Activated CD4-positive, alpha-beta T cell treated with anti-CD3 and anti-CD28 coated beads, Interleukin-2, amount 10 ng/mL, durations not matched to agents 7 days and 5 days (primary cell): ENCODE measurements at regions not wholly inside any gene's neighbourhood (a gene's known extent, or its start where the extent isn't known, plus 50 kb on each side); places are given as distances from the start of the nearest gene placed in this dataset.

ENCODE experiments used
- CTCF ChIA-PET: fragments of 350-600 bp; sonication (Branson Sonifier 250); formaldehyde crosslinking; loops from one replicate; lab custom pipeline; 2021; ENCODE audit warnings: antibody characterized with exemption; lab: Charles Lee
- POLR2A ChIA-PET: fragments of 350-600 bp; sonication (Branson Sonifier 250); formaldehyde crosslinking; loops from one replicate; lab custom pipeline; 2021; ENCODE audit warnings: antibody characterized with exemption; lab: Charles Lee
- DNase-seq: peaks from one replicate; pipeline ENCODE4 v3.0.0-alpha.2; 2020
- H3K27ac Mint-ChIP-seq: one replicate; pipeline ENCODE4 v1.8.0; 2021; ENCODE audit warnings: mild to moderate bottlenecking, moderate library complexity, mixed read lengths
- H3K27me3 Mint-ChIP-seq: one replicate; pipeline ENCODE4 v1.8.0; 2021; ENCODE audit warnings: mixed read lengths
- H3K36me3 Mint-ChIP-seq: one replicate; pipeline ENCODE4 v1.8.0; 2021; ENCODE audit warnings: low read depth, mixed read lengths
- H3K4me1 Mint-ChIP-seq: one replicate; pipeline ENCODE4 v1.8.0; 2021; ENCODE audit warnings: mixed read lengths
- H3K4me3 Mint-ChIP-seq: one replicate; pipeline ENCODE4 v1.8.0; 2021; ENCODE audit warnings: mild to moderate bottlenecking, moderate library complexity, mixed read lengths
- H3K9me3 Mint-ChIP-seq: one replicate; pipeline ENCODE4 v1.8.0; 2021; ENCODE audit warnings: mixed read lengths

DNA sequence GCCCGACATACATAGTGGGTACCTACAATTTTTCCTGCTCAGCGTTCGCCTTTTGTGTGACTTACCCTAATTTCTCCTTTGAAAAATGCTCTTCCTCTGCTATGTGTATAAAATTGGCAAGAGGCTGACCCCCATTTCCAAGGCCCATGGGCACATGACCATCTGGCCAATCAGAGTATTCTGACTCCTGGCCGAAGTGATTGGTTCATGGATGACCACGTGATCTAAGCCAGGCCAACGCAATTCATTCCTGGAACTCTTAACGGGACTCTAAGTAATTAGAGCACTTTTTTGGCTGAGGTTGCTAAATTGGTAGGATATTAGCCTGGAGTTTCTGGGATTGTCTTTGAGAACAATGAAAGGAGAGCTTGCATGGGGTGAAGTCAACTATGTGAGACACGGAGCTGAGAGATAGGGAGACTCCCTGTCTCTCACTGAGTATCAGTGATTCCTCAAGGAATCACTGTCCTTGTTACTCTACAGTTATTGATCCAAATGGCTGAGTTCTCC is 110.1 kb upstream of the TBX3 start:
- CTCF ChIA-PET: no interaction called here
- DNase-seq: no peak
- no peaks in the 10 kb centered on the region for H3K27me3 Mint-ChIP-seq

DNA sequence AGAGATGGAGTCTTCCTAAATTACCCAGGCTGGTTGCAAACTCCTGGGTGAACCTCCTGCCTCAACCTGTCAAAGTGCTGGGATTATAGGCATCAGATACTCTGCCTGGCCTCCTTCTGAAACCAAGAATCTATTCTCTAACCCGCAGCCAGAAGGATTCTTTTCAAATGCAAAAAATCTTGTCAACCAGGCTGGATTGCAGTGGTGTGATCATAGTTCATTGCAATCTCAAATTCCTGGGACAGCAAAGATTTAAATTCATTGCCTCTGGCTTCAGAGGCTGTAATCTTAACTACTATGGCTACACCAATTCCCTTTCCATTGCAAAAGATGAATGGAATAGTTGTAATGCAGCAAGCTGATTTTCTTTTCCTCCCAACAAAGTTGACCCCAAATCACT is 106.3 kb upstream of the TBX3 start:
- Mint-ChIP-seq H3K36me3 (no peaks in the 10 kb centered on the region), H3K9me3 (peaks cover 2% of the 10 kb centered on the region), H3K27me3 (no peaks in the 10 kb centered on the region), H3K4me3 (no peak overlapping the region), H3K4me1 (no peaks in the 10 kb centered on the region), H3K27ac (no peak overlapping the region)
- CTCF ChIA-PET: interaction anchor here (1.5 kb wide), 1 partner anchor 17 kb away, joined by 3 read pairs; no protein-coding TSS in a partner anchor
- POLR2A ChIA-PET: no interaction called here
- DNase-seq: no peak

More for the DNA sequence above, 110.1 kb upstream of the TBX3 start:
- Mint-ChIP-seq H3K4me1 (no peaks in the 10 kb centered on the region), H3K36me3 (no peaks in the 10 kb centered on the region), H3K9me3 (peaks cover 4% of the 10 kb centered on the region), H3K27ac (no peak overlapping the region), H3K4me3 (no peak overlapping the region)
- POLR2A ChIA-PET: no interaction called here

DNA sequence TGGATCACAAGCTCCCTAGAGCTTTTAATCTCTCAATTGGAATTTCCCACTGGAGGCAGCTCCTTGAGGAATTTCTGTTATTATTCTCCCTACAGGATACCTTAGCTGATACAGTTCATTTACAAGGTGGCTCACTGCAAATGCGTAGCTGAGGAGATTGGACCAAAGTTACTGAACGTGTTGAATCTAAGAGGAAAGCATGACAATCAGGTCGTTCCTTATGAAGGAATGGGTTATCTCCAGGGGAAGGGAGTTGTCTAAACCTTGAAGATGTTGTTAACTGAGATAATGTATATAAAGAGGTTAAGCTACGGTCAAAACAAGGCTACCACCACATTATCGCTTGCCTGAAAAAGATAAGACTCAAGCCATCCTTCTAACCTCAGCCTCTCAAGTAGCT is 105.8 kb upstream of the TBX3 start:
- no peaks in the 10 kb centered on the region for H3K4me1 Mint-ChIP-seq
- H3K27me3 Mint-ChIP-seq: no peaks in the 10 kb centered on the region
- no peak overlapping the region for H3K27ac Mint-ChIP-seq
- ChIA-PET CTCF (no interaction called here), POLR2A (no interaction called here)
- peaks cover 2% of the 10 kb centered on the region for H3K9me3 Mint-ChIP-seq
- no peak overlapping the region for H3K4me3 Mint-ChIP-seq
- no peaks in the 10 kb centered on the region for H3K36me3 Mint-ChIP-seq
- no peak for DNase-seq

DNA sequence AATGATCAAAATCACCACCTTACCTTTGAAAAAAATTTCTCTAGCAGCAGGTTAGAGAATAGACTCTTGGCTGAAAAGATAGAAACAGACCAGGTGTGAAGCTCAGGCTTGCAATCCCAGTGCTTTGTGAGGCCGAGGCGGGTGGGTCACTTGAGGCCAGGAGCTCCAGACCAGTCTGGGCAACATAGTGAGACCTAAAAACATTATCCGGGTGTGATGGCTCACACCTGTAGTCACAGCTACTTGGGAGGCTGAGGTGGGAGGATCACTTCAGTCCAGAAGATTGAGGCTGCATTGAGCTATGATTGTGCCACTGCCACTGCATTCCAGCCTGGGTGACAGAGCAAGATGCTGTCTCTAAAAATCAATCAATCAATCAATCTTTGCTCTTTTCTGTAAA is 105.3 kb upstream of the TBX3 start:
- no peaks in the 10 kb centered on the region for H3K4me1 Mint-ChIP-seq
- peaks cover 2% of the 10 kb centered on the region for H3K9me3 Mint-ChIP-seq
- no peak overlapping the region for H3K4me3 Mint-ChIP-seq
- no peaks in the 10 kb centered on the region for H3K36me3 Mint-ChIP-seq
- H3K27ac Mint-ChIP-seq: no peak overlapping the region
- CTCF ChIA-PET: no interaction called here
- H3K27me3 Mint-ChIP-seq: no peaks in the 10 kb centered on the region
- POLR2A ChIA-PET: no interaction called here
- DNase-seq: no peak

DNA sequence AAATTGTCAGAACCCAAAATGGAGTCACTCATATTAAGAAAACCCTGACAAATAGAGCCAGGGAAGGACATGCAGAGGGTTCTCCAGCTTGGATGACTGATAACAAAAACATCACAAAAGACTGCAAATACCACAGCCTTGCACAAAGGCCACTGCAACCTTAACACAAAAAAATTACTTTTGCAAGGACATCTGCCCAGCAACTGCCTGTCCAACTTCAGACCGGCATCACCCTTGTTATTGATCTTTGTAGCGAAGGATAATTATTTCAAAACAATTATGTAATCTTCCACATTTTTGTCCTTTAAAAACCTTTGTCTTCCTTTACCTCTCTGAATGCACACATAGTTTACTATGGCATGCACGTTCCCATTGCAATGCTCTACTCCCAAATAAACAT is 100.6 kb upstream of the TBX3 start:
- CTCF ChIA-PET: no interaction called here
- Mint-ChIP-seq H3K36me3 (no peaks in the 10 kb centered on the region), H3K4me3 (no peak overlapping the region), H3K27me3 (no peaks in the 10 kb centered on the region), H3K9me3 (no peaks in the 10 kb centered on the region), H3K27ac (no peak overlapping the region), H3K4me1 (no peaks in the 10 kb centered on the region)
- no peak for DNase-seq
- POLR2A ChIA-PET: no interaction called here

DNA sequence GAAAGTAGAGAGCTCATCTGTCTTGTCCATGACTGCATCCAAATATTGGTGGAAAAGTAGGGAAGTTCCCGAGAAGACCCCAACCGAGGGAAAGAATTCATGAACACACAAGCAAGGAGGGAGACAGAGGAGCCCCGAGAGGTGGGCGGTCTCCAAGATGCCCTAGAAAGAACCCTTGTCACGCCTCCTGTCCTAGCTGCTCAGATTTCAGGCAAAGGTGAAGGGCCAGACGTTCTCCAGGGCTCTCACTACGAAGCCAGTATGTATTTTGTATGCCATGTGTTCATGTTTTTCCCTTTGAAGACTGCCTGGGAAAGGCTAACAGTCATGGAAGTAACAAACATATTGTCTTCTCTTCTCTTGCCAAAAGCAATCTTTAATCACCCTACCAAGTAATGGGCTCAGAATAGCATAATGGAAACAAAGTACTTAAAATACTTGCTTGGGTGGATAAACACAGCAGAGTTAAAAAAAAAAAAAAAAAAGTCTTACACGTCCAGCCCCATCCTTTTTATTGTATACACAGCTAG is 99.2 kb upstream of the TBX3 start:
- ChIA-PET CTCF (no interaction called here), POLR2A (no interaction called here)
- Mint-ChIP-seq H3K9me3 (no peaks in the 10 kb centered on the region), H3K4me3 (no peak overlapping the region), H3K4me1 (no peaks in the 10 kb centered on the region), H3K36me3 (no peaks in the 10 kb centered on the region), H3K27me3 (no peaks in the 10 kb centered on the region), H3K27ac (no peak overlapping the region)
- no peak for DNase-seq

DNA sequence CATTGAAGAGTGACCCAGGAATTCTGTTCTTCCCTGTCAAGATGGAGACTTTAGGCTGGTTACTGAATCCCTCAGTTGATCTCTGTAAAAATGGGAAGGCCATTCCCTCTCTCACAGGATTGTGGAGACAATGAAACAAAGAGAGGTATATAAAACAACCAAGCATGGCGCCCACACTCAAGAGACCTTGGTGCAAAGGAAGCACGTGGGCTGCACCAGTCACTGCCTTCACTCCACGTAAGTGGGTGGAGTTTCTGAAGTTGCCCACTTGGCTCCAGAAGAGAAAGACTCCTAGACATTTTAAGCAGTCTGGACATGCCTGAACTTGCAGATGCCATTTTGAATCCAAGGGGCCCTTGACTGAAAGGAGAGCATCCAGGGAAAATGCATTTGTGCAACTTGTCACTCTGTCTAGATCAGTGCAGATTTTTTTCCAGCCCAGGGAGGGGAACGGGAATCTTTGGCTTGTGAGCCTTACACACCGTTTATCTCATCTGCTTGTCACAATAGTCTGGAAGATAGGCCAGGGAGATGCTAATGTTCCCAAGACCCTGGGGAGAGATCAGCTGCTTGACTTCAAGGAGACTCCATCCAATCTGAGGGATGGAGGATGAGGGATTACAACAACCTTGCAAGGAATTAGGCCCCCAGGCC is 96.9 kb upstream of the TBX3 start:
- no peak for DNase-seq
- Mint-ChIP-seq H3K4me3 (no peak overlapping the region), H3K36me3 (no peaks in the 10 kb centered on the region), H3K27me3 (no peaks in the 10 kb centered on the region), H3K27ac (no peak overlapping the region), H3K9me3 (no peaks in the 10 kb centered on the region), H3K4me1 (no peaks in the 10 kb centered on the region)
- POLR2A ChIA-PET: no interaction called here
- CTCF ChIA-PET: interaction anchor here (0.6 kb wide), 1 partner anchor 34 kb away, joined by 3 read pairs; no protein-coding TSS in a partner anchor

DNA sequence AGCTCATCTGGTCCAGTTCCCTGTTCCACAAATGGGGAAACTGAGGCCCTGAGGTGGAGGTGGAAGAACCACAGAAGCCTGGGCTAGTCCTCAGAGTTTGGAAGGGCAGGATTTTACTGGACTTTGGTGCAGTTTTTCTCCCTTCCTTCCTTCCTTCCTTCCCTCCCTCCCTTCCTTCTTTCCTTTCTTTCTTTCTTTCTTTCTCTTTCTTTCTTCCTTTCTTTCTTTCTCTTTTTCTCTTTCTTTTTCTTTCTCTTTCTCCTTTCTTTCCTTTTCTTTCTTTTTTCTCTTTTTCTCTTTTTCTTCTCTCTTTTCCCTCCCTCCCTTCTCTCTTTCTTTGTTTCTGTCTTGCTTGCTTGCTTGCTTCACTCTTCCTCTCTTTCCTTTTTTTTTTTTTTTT is 95.7 kb upstream of the TBX3 start:
- Mint-ChIP-seq H3K27ac (no peak overlapping the region), H3K4me3 (no peak overlapping the region), H3K36me3 (no peaks in the 10 kb centered on the region), H3K9me3 (no peaks in the 10 kb centered on the region), H3K4me1 (no peaks in the 10 kb centered on the region), H3K27me3 (no peaks in the 10 kb centered on the region)
- CTCF ChIA-PET: no interaction called here
- DNase-seq: no peak
- POLR2A ChIA-PET: no interaction called here

DNA sequence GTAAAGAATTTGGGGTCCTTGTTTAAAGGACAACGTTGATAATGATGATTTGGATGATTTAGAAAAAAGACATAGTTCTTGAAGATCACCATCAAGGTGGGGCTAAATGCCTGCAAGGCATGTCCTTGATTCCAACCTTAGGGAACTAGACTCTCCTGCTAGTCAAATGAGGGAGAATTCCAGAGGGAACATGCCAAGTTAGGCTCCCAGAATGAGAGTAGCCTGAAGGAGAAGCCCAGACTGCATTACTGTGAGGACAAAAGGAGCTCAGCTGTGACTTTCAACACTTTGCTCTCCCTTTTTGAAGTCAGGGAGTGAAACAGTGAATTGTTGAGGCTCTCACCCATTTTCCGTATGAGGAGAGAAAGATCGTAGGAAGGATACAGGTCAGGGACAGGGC is 95.2 kb upstream of the TBX3 start:
- H3K4me3 Mint-ChIP-seq: no peak overlapping the region
- H3K9me3 Mint-ChIP-seq: no peaks in the 10 kb centered on the region
- no peak overlapping the region for H3K27ac Mint-ChIP-seq
- no peaks in the 10 kb centered on the region for H3K4me1 Mint-ChIP-seq
- DNase-seq: no peak
- ChIA-PET CTCF (no interaction called here), POLR2A (no interaction called here)
- no peaks in the 10 kb centered on the region for H3K27me3 Mint-ChIP-seq
- H3K36me3 Mint-ChIP-seq: no peaks in the 10 kb centered on the region

DNA sequence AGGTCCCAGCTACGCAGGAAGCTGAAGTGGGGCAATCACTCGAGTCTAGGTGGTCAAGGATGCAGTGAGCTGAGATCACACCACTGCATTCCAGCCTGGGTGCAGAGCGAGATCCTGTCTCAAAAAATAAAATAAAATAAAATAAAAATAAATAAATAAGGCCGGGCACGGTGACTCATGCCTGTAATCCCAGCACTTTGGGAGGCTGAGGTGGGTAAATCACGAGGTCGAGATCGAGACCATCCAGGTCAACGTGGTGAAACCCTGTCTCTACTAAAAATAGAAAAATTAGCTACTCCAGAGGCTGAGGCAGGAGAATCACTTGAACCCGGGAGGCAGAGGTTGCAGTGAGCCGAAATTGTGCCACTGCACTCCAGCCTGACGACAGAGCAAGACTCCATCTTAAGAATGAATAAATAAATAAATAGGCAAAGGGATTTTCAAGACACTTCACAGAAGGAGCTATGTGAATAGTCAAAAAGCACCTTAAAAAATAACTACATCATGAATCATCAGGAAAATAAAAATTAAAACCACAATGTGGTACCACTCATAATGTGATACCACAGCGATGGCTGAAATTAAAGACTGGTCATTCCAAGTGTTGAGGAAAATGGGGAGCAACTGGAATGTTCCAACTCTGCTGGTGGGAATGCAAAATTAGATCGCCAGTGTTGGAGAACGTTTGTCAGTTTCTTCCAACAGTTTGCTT is 92.9 kb upstream of the TBX3 start:
- Mint-ChIP-seq H3K4me1 (no peaks in the 10 kb centered on the region), H3K9me3 (no peaks in the 10 kb centered on the region), H3K27ac (no peak overlapping the region), H3K4me3 (no peak overlapping the region), H3K36me3 (no peaks in the 10 kb centered on the region), H3K27me3 (no peaks in the 10 kb centered on the region)
- ChIA-PET CTCF (no interaction called here), POLR2A (no interaction called here)
- DNase-seq: no peak

GRCh38 chr12:114774699-114775098 is 90.7 kb upstream of the TBX3 start:
- no peaks in the 10 kb centered on the region for H3K9me3 Mint-ChIP-seq
- no peak overlapping the region for H3K27ac Mint-ChIP-seq
- POLR2A ChIA-PET: no interaction called here
- CTCF ChIA-PET: no interaction called here
- H3K4me3 Mint-ChIP-seq: no peak overlapping the region
- no peaks in the 10 kb centered on the region for H3K4me1 Mint-ChIP-seq
- no peaks in the 10 kb centered on the region for H3K36me3 Mint-ChIP-seq
- H3K27me3 Mint-ChIP-seq: no peaks in the 10 kb centered on the region
- DNase-seq: no peak

DNA sequence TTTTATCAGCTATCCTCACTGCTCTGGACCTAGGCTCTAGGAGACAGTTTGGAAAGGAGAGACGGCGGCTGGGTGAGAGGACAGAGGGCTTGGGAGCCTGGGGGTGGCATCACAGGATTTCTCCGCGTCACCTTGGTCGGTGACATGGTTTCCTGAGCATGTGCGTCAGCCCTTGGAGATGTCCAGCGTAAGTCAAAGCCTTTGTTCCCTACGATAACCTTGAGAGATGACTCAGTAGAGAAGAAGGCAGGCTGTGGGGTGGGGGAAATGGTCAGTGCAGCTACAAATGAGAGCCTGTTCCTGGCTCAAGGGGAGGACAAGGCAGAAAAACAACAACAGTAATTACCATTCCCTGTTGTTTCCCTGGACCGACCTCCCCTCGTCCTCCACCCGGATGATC is 90.2 kb upstream of the TBX3 start:
- Mint-ChIP-seq H3K27me3 (no peaks in the 10 kb centered on the region), H3K4me3 (no peak overlapping the region), H3K4me1 (no peaks in the 10 kb centered on the region), H3K27ac (no peak overlapping the region), H3K9me3 (no peaks in the 10 kb centered on the region), H3K36me3 (no peaks in the 10 kb centered on the region)
- ChIA-PET POLR2A (no interaction called here), CTCF (no interaction called here)
- DNase-seq: no peak

GRCh38 chr12:114770323-114770722 is 86.3 kb upstream of the TBX3 start:
- ChIA-PET CTCF (no interaction called here), POLR2A (no interaction called here)
- Mint-ChIP-seq H3K4me1 (no peaks in the 10 kb centered on the region), H3K4me3 (no peak overlapping the region), H3K27ac (no peak overlapping the region), H3K36me3 (no peaks in the 10 kb centered on the region), H3K27me3 (no peaks in the 10 kb centered on the region), H3K9me3 (no peaks in the 10 kb centered on the region)
- DNase-seq: no peak
